K562 (cell line): ENCODE measurements at regions not wholly inside any gene's neighbourhood (a gene's known extent, or its start where the extent isn't known, plus 50 kb on each side); places are given as distances from the start of the nearest gene placed in this dataset.

Source experiments
- ASH1L ChIP-seq: fragments of 450-650 bp; IDR thresholded peaks from 2 replicates; pipeline ENCODE4 v1.6.1; 2018; ENCODE audit warnings: borderline replicate concordance, mild to moderate bottlenecking, low read depth; ENCODE audit not compliant: partially characterized antibody
- ATF1 ChIP-seq, 2 experiments: fragments of 450-650 bp in 1 of 2; IDR thresholded peaks; 2 replicates each; pipeline ENCODE4 v1.6.1; 2016; ENCODE audit warnings: missing compliant biosample characterization in 1 of 2, missing genetic modification characterization in 1 of 2
- ATF2 ChIP-seq: sonication (generic); formaldehyde crosslinking; IDR thresholded peaks from 2 replicates; pipeline ENCODE4 v1.8.1; 2022; ENCODE audit warnings: missing genetic modification reagents
- CTCF ChIP-seq, 3 experiments: IDR thresholded peaks in 2 of 3; conservative IDR thresholded peaks in 1 of 3; 2 replicates each; pipeline ENCODE4 v1.5.1; 2011 to 2012; ENCODE audit warnings: low read length in 3 of 3, mild to moderate bottlenecking in 3 of 3, control low read depth in 2 of 3, improper control_type of control experiment in 1 of 3, inconsistent platforms in 1 of 3, low read depth in 1 of 3, mixed read lengths in 1 of 3, moderate library complexity in 1 of 3; ENCODE audit not compliant: insufficient read depth in 2 of 3
- EP300 ChIP-seq: IDR thresholded peaks from 2 replicates; pipeline ENCODE4 v1.6.1; 2012; ENCODE audit warnings: low read length, improper control_type of control experiment
- TCF7 ChIP-seq: sonication (generic); IDR thresholded peaks from 2 replicates; pipeline ENCODE4 v1.6.1; 2016; ENCODE audit warnings: antibody characterized with exemption, borderline replicate concordance

- TF ChIP-seq ATF1 (CRISPR knock-in tag; IDR thresholded peaks at IDR 0.05) (no peak), ATF1 (tag; IDR thresholded peaks at IDR 0.05) (no peak), ASH1L (no peak), CTCF (IDR thresholded peaks at IDR 0.05 in 2 of 3, conservative IDR thresholded peaks at IDR 0.05 in 1 of 3; ENCODE audit: insufficient read depth in 2 of 3, low read depth in 1 of 3, low read length in 3 of 3) (no peak), TCF7 (no peak), EP300 (no peak), ATF2 (CRISPR knock-in tag) (no peak)
Measured at GRCh38 chr9:109872901-109873300, 92.9 kb downstream of the PALM2AKAP2 start.
